Smooth muscle cell (in vitro differentiated cells): ENCODE measurements at regions not wholly inside any gene's neighbourhood (a gene's known extent, or its start where the extent isn't known, plus 50 kb on each side); places are given as distances from the start of the nearest gene placed in this dataset.

Experiments
- DNase-seq: peaks from one replicate; lab custom pipeline; 2025; ENCODE audit not compliant: unreplicated experiment; lab: John Stamatoyannopoulos, UW
- H2AFZ ChIP-seq: fragments of 200-600 bp; sonication (generic); 2 replicates; pipeline ENCODE4 v1.6.0; 2016; ENCODE audit warnings: antibody characterized with exemption, low read depth, mild to moderate bottlenecking
- H3F3A ChIP-seq: fragments of 200-600 bp; sonication (generic); 2 replicates; pipeline ENCODE4 v1.6.0; 2017; ENCODE audit warnings: antibody characterized with exemption, low read depth
- H3K27ac ChIP-seq: fragments of 200-600 bp; sonication (generic); 2 replicates; pipeline ENCODE4 v1.5.1; 2016; ENCODE audit warnings: low read depth, mild to moderate bottlenecking
- H3K27me3 ChIP-seq: fragments of 200-600 bp; sonication (generic); 2 replicates; pipeline ENCODE4 v1.6.1; 2016; ENCODE audit warnings: low read depth, mild to moderate bottlenecking
- H3K36me3 ChIP-seq: fragments of 200-600 bp; sonication (generic); 2 replicates; pipeline ENCODE4 v1.5.1; 2016; ENCODE audit warnings: low read depth
- H3K4me1 ChIP-seq: fragments of 200-600 bp; sonication (generic); 2 replicates; pipeline ENCODE4 v1.5.1; 2016; ENCODE audit warnings: low read depth
- H3K4me2 ChIP-seq: fragments of 200-600 bp; sonication (generic); 2 replicates; pipeline ENCODE4 v1.6.0; 2016; ENCODE audit warnings: mild to moderate bottlenecking
- H3K4me3 ChIP-seq: fragments of 200-600 bp; sonication (generic); 2 replicates; pipeline ENCODE4 v1.5.1; 2016; ENCODE audit warnings: mild to moderate bottlenecking
- H3K79me2 ChIP-seq: fragments of 200-600 bp; sonication (generic); 2 replicates; pipeline ENCODE4 v1.6.0; 2016; ENCODE audit warnings: low read depth, mild to moderate bottlenecking
- H3K9ac ChIP-seq: fragments of 200-600 bp; sonication (generic); 2 replicates; pipeline ENCODE4 v1.6.0; 2016; ENCODE audit warnings: low read depth
- H3K9me3 ChIP-seq: fragments of 200-600 bp; sonication (generic); replicated peaks from 2 replicates; pipeline ENCODE4 v1.5.1; 2016; ENCODE audit warnings: low read depth
- H4K20me1 ChIP-seq: fragments of 200-600 bp; sonication (generic); 2 replicates; pipeline ENCODE4 v1.6.0; 2016; ENCODE audit warnings: low read depth
- WGBS: methylation state at CpG from one replicate; pipeline ENCODE4 v1.1.7; 2016; ENCODE audit warnings: low lambda C conversion rate; 5-methylcytosine and 5-hydroxymethylcytosine counted together
- TF ChIP-seq, protein P1 (sequence below): fragments of 200-600 bp; sonication (generic); IDR thresholded peaks from 2 replicates; pipeline ENCODE4 v1.5.1; 2017; ENCODE audit warnings: borderline replicate concordance, mild to moderate bottlenecking, antibody characterized with exemption; ENCODE audit not compliant: insufficient read depth, poor library complexity, severe bottlenecking

DNA sequence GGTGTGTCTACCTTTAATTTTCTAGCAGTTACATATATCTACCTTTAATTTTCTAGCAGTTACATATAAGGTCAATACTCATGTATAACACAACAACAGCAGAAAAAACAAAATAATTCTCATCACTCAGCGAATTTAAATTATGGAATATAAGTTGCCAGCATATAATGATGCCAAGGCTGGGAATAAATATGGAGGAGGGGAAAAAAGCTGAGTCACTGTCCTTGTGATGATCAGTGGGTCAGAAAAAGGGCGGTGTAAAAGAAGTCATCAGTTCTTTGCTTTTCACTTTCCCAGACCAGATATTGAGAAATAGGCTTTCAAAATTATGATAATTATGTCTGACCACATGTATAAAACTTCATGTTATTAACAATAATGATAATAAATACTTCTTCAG, 1471.7 kb downstream of the CDH8 start:
- H3K9me3 ChIP-seq: no peaks in the 10 kb centered on the region
- no peaks in the 10 kb centered on the region for H3K4me1 ChIP-seq
- 97% methylated on average over 2 of the region's 2 CpGs for WGBS
- DNase-seq: no peak
- H3K27me3 ChIP-seq: no peaks in the 10 kb centered on the region
- H3K9ac ChIP-seq: no peak overlapping the region
- H3K27ac ChIP-seq: no peak overlapping the region
- H3F3A ChIP-seq: no peaks in the 10 kb centered on the region
- H4K20me1 ChIP-seq: no peaks in the 10 kb centered on the region
- no peak overlapping the region for H3K4me2 ChIP-seq
- H3K79me2 ChIP-seq: no peaks in the 10 kb centered on the region
- no peak overlapping the region for H2AFZ ChIP-seq
- TF ChIP-seq, protein P1, sequence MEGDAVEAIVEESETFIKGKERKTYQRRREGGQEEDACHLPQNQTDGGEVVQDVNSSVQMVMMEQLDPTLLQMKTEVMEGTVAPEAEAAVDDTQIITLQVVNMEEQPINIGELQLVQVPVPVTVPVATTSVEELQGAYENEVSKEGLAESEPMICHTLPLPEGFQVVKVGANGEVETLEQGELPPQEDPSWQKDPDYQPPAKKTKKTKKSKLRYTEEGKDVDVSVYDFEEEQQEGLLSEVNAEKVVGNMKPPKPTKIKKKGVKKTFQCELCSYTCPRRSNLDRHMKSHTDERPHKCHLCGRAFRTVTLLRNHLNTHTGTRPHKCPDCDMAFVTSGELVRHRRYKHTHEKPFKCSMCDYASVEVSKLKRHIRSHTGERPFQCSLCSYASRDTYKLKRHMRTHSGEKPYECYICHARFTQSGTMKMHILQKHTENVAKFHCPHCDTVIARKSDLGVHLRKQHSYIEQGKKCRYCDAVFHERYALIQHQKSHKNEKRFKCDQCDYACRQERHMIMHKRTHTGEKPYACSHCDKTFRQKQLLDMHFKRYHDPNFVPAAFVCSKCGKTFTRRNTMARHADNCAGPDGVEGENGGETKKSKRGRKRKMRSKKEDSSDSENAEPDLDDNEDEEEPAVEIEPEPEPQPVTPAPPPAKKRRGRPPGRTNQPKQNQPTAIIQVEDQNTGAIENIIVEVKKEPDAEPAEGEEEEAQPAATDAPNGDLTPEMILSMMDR: no peak
- no peak overlapping the region for H3K4me3 ChIP-seq
- H3K36me3 ChIP-seq: no peaks in the 10 kb centered on the region

DNA sequence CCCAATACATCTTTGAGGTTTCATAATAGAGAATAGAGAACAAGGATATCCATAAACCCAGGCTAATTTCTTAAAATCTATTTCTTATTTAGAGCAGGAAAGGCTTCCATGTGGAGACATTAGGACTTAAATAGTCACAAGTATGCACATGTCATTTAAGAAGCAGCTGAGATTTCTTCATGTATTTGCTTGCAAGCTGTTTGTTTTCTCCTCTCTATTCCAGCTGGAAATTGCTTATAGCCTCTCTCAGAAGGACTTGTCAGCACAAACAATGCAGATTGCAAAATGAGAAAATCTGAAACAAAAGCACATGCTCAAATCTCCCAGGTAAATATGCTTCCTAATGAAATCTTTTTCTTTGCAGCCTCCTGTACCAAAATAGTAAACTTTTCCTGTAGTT, 1473.1 kb downstream of the CDH8 start:
- Histone ChIP-seq H3K79me2 (no peaks in the 10 kb centered on the region), H3K4me3 (no peak overlapping the region), H3K9me3 (no peaks in the 10 kb centered on the region), H3K4me1 (no peaks in the 10 kb centered on the region), H2AFZ (no peak overlapping the region), H3K27me3 (no peaks in the 10 kb centered on the region), H3K36me3 (no peaks in the 10 kb centered on the region), H3K9ac (no peak overlapping the region), H3K27ac (no peak overlapping the region), H3K4me2 (no peak overlapping the region), H3F3A (no peaks in the 10 kb centered on the region), H4K20me1 (no peaks in the 10 kb centered on the region)
- TF ChIP-seq, protein P1: no peak
- DNase-seq: no peak

DNA sequence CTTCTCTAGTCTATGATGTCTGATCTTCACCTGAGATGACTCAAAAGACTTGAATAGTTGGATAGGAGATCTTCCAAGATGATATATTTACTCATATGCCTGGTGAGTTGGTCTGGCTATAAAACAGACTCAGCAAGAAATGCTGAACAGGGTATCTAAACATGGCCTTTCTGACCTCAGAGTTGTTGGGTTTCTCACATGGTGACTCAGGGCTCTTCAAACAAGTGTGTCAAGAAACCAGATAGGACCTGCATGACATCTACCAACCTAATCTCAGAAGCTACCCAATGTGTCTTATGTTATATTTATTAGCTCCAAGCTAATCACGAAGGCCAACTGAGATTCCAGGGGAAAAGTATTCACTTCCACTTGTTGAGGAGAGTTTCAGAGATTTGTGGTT, 1477.3 kb downstream of the CDH8 start:
- WGBS: 94% methylated on average over 1 of the region's 1 CpG
- H2AFZ ChIP-seq: no peak overlapping the region

More for the DNA sequence above, 1477.3 kb downstream of the CDH8 start:
- Histone ChIP-seq H3K9me3 (no peaks in the 10 kb centered on the region), H3K9ac (no peak overlapping the region), H3K27me3 (no peaks in the 10 kb centered on the region), H3K4me2 (no peak overlapping the region), H4K20me1 (no peaks in the 10 kb centered on the region), H3F3A (no peaks in the 10 kb centered on the region), H3K36me3 (no peaks in the 10 kb centered on the region), H3K4me1 (no peaks in the 10 kb centered on the region), H3K27ac (no peak overlapping the region), H3K4me3 (no peak overlapping the region), H3K79me2 (no peaks in the 10 kb centered on the region)
- TF ChIP-seq, protein P1: no peak
- DNase-seq: no peak
